Prostate gland (tissue), 2 donors: ENCODE measurements at regions not wholly inside any gene's neighbourhood (a gene's known extent, or its start where the extent isn't known, plus 50 kb on each side); places are given as distances from the start of the nearest gene placed in this dataset.

Experiments used
- CTCF ChIP-seq, 4 experiments: fragments of 200-600 bp in 2 of 4; fragments of 450-650 bp in 2 of 4; sonication (generic) in 2 of 4; IDR thresholded peaks; 1 replicate in 3 of 4; 2 replicates in 1 of 4; pipeline ENCODE4 v1.5.1; 2016 to 2019; ENCODE audit warnings: antibody characterized with exemption in 4 of 4, mild to moderate bottlenecking in 2 of 4, moderate library complexity in 2 of 4
- POLR2A ChIP-seq: fragments of 450-650 bp; IDR thresholded peaks from one replicate; pipeline ENCODE4 v1.6.1; 2016; ENCODE audit warnings: antibody characterized with exemption, mild to moderate bottlenecking

DNA sequence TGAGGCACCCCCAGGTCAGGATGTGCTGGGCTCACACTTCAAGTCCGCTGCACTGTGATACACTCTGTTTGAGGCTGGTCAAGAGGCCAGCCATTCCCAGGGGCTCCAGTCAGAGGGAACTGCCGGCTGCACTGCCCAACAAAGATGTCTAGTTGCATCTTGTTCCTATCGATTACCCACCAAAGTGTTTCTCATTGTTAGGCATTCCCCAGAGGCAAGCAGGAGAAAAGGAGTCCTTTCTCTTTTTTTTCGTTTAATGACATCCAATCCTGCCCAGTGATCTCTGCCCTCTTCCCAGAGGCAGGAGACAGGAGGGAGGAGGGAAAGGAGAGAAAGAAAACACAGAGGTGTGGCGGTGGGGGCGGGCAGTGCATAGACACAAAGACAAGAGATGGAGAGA lies 150.4 kb downstream of the OMA1 start:
- TF ChIP-seq CTCF (IDR thresholded peaks at IDR 0.05), result no peak
- no peak for TF ChIP-seq POLR2A
